Fibroblast of lung (primary cell): ENCODE measurements at regions not wholly inside any gene's neighbourhood (a gene's known extent, or its start where the extent isn't known, plus 50 kb on each side); places are given as distances from the start of the nearest gene placed in this dataset.

Experiments used
- CTCF ChIP-seq, 2 donors: IDR thresholded peaks in 1 of 2; conservative IDR thresholded peaks in 1 of 2; 1 replicate in 1 of 2; 2 replicates in 1 of 2; pipeline ENCODE4 v1.5.1; 2011 to 2012; ENCODE audit warnings: low read length in 2 of 2, control low read depth in 1 of 2, inconsistent platforms in 1 of 2, low read depth in 1 of 2, mild to moderate bottlenecking in 1 of 2
- EZH2 ChIP-seq: IDR thresholded peaks from 2 replicates; pipeline ENCODE4 v1.5.1; 2012; ENCODE audit warnings: low read length, control low read depth, mild to moderate bottlenecking; ENCODE audit errors: missing control alignments

- TF ChIP-seq EZH2: no peak
- TF ChIP-seq CTCF (conservative IDR thresholded peaks at IDR 0.05 in 1 of 2, IDR thresholded peaks at IDR 0.05 in 1 of 2; ENCODE audit: low read depth in 1 of 2, low read length in 2 of 2): no peak
These were observed 326.2 kb downstream of the TUSC7 start for GRCh38 chr3:117035745-117036144.
